Osteocyte (in vitro differentiated cells): ENCODE measurements at regions not wholly inside any gene's neighbourhood (a gene's known extent, or its start where the extent isn't known, plus 50 kb on each side); places are given as distances from the start of the nearest gene placed in this dataset.

ENCODE experiments used
- DNase-seq: peaks from one replicate; pipeline ENCODE4 v3.0.0; 2021; ENCODE audit warnings: mixed read lengths; ENCODE audit not compliant: unreplicated experiment; ENCODE audit errors: extremely low spot score
- H3K27ac Mint-ChIP-seq: one replicate; pipeline ENCODE4 v1.8.0; 2021; ENCODE audit warnings: mild to moderate bottlenecking, mixed read lengths; ENCODE audit not compliant: unreplicated experiment
- H3K27me3 Mint-ChIP-seq: one replicate; pipeline ENCODE4 v1.8.0; 2021; ENCODE audit warnings: mixed read lengths; ENCODE audit not compliant: unreplicated experiment
- H3K36me3 Mint-ChIP-seq: one replicate; pipeline ENCODE4 v1.8.0; 2021; ENCODE audit warnings: mixed read lengths; ENCODE audit not compliant: unreplicated experiment
- H3K4me1 Mint-ChIP-seq: one replicate; pipeline ENCODE4 v1.8.0; 2021; ENCODE audit warnings: mixed read lengths; ENCODE audit not compliant: unreplicated experiment
- H3K4me3 Mint-ChIP-seq: one replicate; pipeline ENCODE4 v1.8.0; 2021; ENCODE audit warnings: mild to moderate bottlenecking, moderate library complexity, mixed read lengths; ENCODE audit not compliant: unreplicated experiment
- H3K9me3 Mint-ChIP-seq: one replicate; pipeline ENCODE4 v1.8.0; 2021; ENCODE audit warnings: mixed read lengths; ENCODE audit not compliant: unreplicated experiment
- TF ChIP-seq, protein P1 (sequence below): fragments of 200-600 bp; sonication (generic); IDR thresholded peaks from 2 replicates; pipeline ENCODE4 v1.5.0; 2021; ENCODE audit warnings: antibody characterized with exemption, mild to moderate bottlenecking, moderate library complexity

- no peaks in the 10 kb centered on the region for H3K36me3 Mint-ChIP-seq
- H3K9me3 Mint-ChIP-seq, result peaks cover 30% of the 10 kb centered on the region
- H3K4me1 Mint-ChIP-seq, result no peaks in the 10 kb centered on the region
- H3K4me3 Mint-ChIP-seq, result no peak overlapping the region
- TF ChIP-seq, protein P1, sequence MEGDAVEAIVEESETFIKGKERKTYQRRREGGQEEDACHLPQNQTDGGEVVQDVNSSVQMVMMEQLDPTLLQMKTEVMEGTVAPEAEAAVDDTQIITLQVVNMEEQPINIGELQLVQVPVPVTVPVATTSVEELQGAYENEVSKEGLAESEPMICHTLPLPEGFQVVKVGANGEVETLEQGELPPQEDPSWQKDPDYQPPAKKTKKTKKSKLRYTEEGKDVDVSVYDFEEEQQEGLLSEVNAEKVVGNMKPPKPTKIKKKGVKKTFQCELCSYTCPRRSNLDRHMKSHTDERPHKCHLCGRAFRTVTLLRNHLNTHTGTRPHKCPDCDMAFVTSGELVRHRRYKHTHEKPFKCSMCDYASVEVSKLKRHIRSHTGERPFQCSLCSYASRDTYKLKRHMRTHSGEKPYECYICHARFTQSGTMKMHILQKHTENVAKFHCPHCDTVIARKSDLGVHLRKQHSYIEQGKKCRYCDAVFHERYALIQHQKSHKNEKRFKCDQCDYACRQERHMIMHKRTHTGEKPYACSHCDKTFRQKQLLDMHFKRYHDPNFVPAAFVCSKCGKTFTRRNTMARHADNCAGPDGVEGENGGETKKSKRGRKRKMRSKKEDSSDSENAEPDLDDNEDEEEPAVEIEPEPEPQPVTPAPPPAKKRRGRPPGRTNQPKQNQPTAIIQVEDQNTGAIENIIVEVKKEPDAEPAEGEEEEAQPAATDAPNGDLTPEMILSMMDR, result no peak
- no peak for DNase-seq
- no peaks in the 10 kb centered on the region for H3K27me3 Mint-ChIP-seq
- no peak overlapping the region for H3K27ac Mint-ChIP-seq
Observed at GRCh38 chr15:46703871-46704637, 1013.3 kb upstream of the SEMA6D start.

GRCh38 chr15:46707452-46707851, 1009.9 kb upstream of the SEMA6D start:
- Mint-ChIP-seq H3K36me3 (no peaks in the 10 kb centered on the region), H3K4me1 (no peaks in the 10 kb centered on the region), H3K27me3 (no peaks in the 10 kb centered on the region), H3K27ac (no peak overlapping the region), H3K9me3 (peaks cover 30% of the 10 kb centered on the region), H3K4me3 (no peak overlapping the region)
- TF ChIP-seq, protein P1, result no peak
- no peak for DNase-seq

DNA sequence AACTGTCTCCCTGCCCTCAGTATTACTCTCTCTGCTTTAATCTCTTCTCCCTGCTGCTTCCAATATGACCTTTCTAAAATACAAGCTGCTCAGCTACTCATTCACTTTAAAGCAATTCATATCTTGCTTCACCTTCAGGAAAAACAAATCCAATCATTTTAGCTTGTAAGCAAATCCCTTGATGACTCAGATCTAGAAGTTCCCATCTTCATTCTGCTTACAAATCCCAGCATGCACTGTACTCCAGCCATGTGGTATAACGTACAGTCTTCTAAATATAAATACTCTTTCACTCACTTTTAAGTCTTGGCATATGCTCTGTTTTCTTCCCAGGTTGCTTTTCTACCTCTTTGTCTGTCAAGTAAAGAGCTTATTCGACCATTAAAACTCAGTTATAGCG, 1009.1 kb upstream of the SEMA6D start:
- no peak for DNase-seq

DNA sequence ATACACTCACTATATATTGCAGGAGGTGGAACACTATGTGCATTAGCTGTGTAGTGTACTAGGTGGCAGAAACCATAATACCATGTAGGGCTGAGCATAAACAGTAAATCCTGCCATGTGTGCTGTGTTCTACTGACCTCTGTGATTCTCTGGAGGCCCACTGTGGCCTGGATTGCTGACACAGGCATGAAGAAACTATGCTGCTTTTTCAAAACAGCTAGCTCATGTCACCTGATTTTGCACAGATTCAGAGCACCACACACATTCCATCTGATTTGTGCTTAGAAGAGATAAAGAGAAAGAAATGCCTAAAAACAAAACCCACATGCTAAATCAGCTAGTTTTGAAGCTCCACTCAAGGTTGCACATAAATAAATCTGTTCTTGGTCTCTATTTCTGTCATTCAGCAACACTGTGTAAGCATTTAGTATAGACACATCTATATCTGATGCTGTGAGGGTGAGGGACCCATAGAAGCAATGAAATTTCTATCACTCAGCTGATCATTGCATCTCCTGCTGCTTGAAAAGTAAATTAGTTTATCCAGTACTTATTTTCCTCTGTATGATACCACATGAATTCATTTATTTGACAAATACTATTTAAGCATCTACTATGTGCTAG, 1007.7 kb upstream of the SEMA6D start:
- Mint-ChIP-seq H3K27me3 (no peaks in the 10 kb centered on the region), H3K36me3 (no peaks in the 10 kb centered on the region), H3K4me1 (no peaks in the 10 kb centered on the region), H3K4me3 (no peak overlapping the region), H3K27ac (no peak overlapping the region), H3K9me3 (peaks cover 26% of the 10 kb centered on the region)
- TF ChIP-seq, protein P1, result no peak
- no peak for DNase-seq

More for the DNA sequence above, 1009.1 kb upstream of the SEMA6D start:
- no peaks in the 10 kb centered on the region for H3K27me3 Mint-ChIP-seq
- no peak overlapping the region for H3K4me3 Mint-ChIP-seq
- no peaks in the 10 kb centered on the region for H3K36me3 Mint-ChIP-seq
- peaks cover 30% of the 10 kb centered on the region for H3K9me3 Mint-ChIP-seq
- no peaks in the 10 kb centered on the region for H3K4me1 Mint-ChIP-seq
- no peak overlapping the region for H3K27ac Mint-ChIP-seq
- TF ChIP-seq, protein P1, result no peak

- DNase-seq, result no peak
- H3K36me3 Mint-ChIP-seq, result no peaks in the 10 kb centered on the region
- no peaks in the 10 kb centered on the region for H3K27me3 Mint-ChIP-seq
- peaks cover 22% of the 10 kb centered on the region for H3K9me3 Mint-ChIP-seq
- H3K4me1 Mint-ChIP-seq, result no peaks in the 10 kb centered on the region
- H3K27ac Mint-ChIP-seq, result no peak overlapping the region
- TF ChIP-seq, protein P1, result no peak
- H3K4me3 Mint-ChIP-seq, result no peak overlapping the region
Observed at GRCh38 chr15:46710401-46710960, 1006.8 kb upstream of the SEMA6D start.
